DND-41 (cell line): ENCODE measurements at regions not wholly inside any gene's neighbourhood (a gene's known extent, or its start where the extent isn't known, plus 50 kb on each side); places are given as distances from the start of the nearest gene placed in this dataset.

Source experiments
- ATAC-seq: fragments of 200-7000 bp; cut with Tn5 transposase; 3 replicates; pipeline ENCODE4 v1.9.1; 2021; ENCODE audit warnings: low read depth; ENCODE audit not compliant: insufficient read depth
- DNase-seq: peaks from one replicate; pipeline ENCODE4 v3.0.0-alpha.2; 2020
- H2AFZ ChIP-seq: 2 replicates; pipeline ENCODE4 v1.6.0; 2012; ENCODE audit warnings: low read depth, low read length
- H3K27ac ChIP-seq: 2 replicates; pipeline ENCODE4 v1.5.1; 2012; ENCODE audit warnings: low read length, inconsistent platforms
- H3K27me3 ChIP-seq: fragments of 200-600 bp; sonication (generic); 2 replicates; pipeline ENCODE4 v1.6.0; 2012; ENCODE audit warnings: low read length, mild to moderate bottlenecking, inconsistent platforms; ENCODE audit not compliant: insufficient read depth, poor library complexity
- H3K36me3 ChIP-seq: 2 replicates; pipeline ENCODE4 v1.5.1; 2012; ENCODE audit warnings: low read length, inconsistent platforms; ENCODE audit not compliant: insufficient read depth
- H3K4me1 ChIP-seq: 2 replicates; pipeline ENCODE4 v1.5.1; 2012; ENCODE audit warnings: mild to moderate bottlenecking, low read length; ENCODE audit not compliant: insufficient read depth
- H3K4me2 ChIP-seq: 2 replicates; pipeline ENCODE4 v1.6.0; 2012; ENCODE audit warnings: mild to moderate bottlenecking, moderate library complexity, low read length, inconsistent platforms; ENCODE audit not compliant: insufficient read depth
- H3K4me3 ChIP-seq, 2 experiments: fragments of 200-600 bp in 1 of 2; shearing (Covaris generic) in 1 of 2; 2 replicates each; pipeline ENCODE4 v1.5.1; 2012 to 2016; ENCODE audit warnings: inconsistent platforms in 2 of 2, low read length in 2 of 2, mild to moderate bottlenecking in 2 of 2, low read depth in 1 of 2, moderate library complexity in 1 of 2
- H3K79me2 ChIP-seq: 2 replicates; pipeline ENCODE4 v1.6.0; 2012; ENCODE audit warnings: low read length, inconsistent platforms; ENCODE audit not compliant: insufficient read depth
- H3K9ac ChIP-seq: 2 replicates; pipeline ENCODE4 v1.6.0; 2012; ENCODE audit warnings: low read depth, mild to moderate bottlenecking, inconsistent platforms, low read length, moderate library complexity
- H3K9me3 ChIP-seq: 2 replicates; pipeline ENCODE4 v1.5.1; 2012; ENCODE audit warnings: low read length, moderate library complexity, mild to moderate bottlenecking, inconsistent platforms; ENCODE audit not compliant: insufficient read depth, severe bottlenecking
- H4K20me1 ChIP-seq: 2 replicates; pipeline ENCODE4 v1.6.0; 2012; ENCODE audit warnings: low read length; ENCODE audit not compliant: insufficient read depth
- CTCF ChIP-seq: IDR thresholded peaks from 2 replicates; pipeline ENCODE4 v1.5.1; 2012; ENCODE audit warnings: borderline replicate concordance, low read length, moderate library complexity, mild to moderate bottlenecking; ENCODE audit not compliant: poor library complexity, severe bottlenecking; ENCODE audit errors: extremely low read depth
- EZH2 ChIP-seq: IDR thresholded peaks from 3 replicates; pipeline ENCODE4 v1.6.1; 2012; ENCODE audit warnings: borderline replicate concordance, low read depth, mild to moderate bottlenecking, moderate library complexity, low read length, inconsistent platforms; ENCODE audit not compliant: severe bottlenecking

DNA sequence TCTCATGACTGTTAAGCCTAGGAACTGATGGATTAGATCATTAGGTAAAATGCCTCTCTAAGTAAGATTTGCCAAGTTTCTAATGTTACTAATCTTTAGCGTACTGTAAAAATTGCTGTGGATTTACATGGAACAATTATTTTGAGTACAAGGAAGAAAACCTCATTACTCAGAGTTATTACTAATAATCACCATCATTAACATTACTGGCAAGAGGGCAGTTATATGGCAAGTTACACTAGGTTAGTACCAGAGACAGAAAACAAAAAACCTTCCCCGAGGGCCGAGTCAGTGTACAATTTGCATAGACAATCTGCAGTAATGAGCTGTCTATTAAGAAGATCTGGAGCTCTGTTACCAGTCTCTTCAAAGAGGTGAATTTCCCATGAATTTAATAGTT is 775.6 kb downstream of the GATA3 start:
- Histone ChIP-seq H3K9ac (no peak overlapping the region), H3K4me3 (no peak overlapping the region), H2AFZ (no peak overlapping the region), H3K27ac (no peak overlapping the region), H3K4me1 (peaks cover 9% of the 10 kb centered on the region; the same call in 1 of the 2 replicates), H3K79me2 (no peaks in the 10 kb centered on the region), H4K20me1 (no peaks in the 10 kb centered on the region), H3K36me3 (no peaks in the 10 kb centered on the region), H3K4me2 (no peak overlapping the region), H3K27me3 (no peaks in the 10 kb centered on the region), H3K9me3 (no peaks in the 10 kb centered on the region)
- TF ChIP-seq CTCF (no peak), EZH2 (no peak)
- ATAC-seq (no peak), DNase-seq (no peak)

- no peaks in the 10 kb centered on the region for H4K20me1 ChIP-seq
- ATAC-seq (peak; percentile 61; the same call in 2 of the 3 replicates), DNase-seq (no peak)
- H3K27me3 ChIP-seq, result no peaks in the 10 kb centered on the region
- no peaks in the 10 kb centered on the region for H3K79me2 ChIP-seq
- TF ChIP-seq CTCF, result no peak
- TF ChIP-seq EZH2, result no peak
- H3K27ac ChIP-seq, result no peak overlapping the region
- H2AFZ ChIP-seq, result no peak overlapping the region
- no peaks in the 10 kb centered on the region for H3K9me3 ChIP-seq
- no peaks in the 10 kb centered on the region for H3K36me3 ChIP-seq
- peaks cover 9% of the 10 kb centered on the region; the same call in 1 of the 2 replicates for H3K4me1 ChIP-seq
- H3K4me2 ChIP-seq, result no peak overlapping the region
- H3K9ac ChIP-seq, result no peak overlapping the region
- no peak overlapping the region for H3K4me3 ChIP-seq
These were observed 776.4 kb downstream of the GATA3 start for GRCh38 chr10:8830876-8831275.

GRCh38 chr10:8835453-8836167 is 781.1 kb downstream of the GATA3 start:
- no peak overlapping the region for H3K4me2 ChIP-seq
- DNase-seq, result no peak
- H3K27me3 ChIP-seq, result no peaks in the 10 kb centered on the region
- TF ChIP-seq CTCF (no peak), EZH2 (no peak)
- no peaks in the 10 kb centered on the region for H3K79me2 ChIP-seq
- no peak for ATAC-seq
- no peak overlapping the region for H3K9ac ChIP-seq
- H3K27ac ChIP-seq, result no peak overlapping the region
- H3K4me3 ChIP-seq, result no peak overlapping the region
- peaks cover 5% of the 10 kb centered on the region; the same call in 1 of the 2 replicates for H3K4me1 ChIP-seq
- no peaks in the 10 kb centered on the region for H4K20me1 ChIP-seq
- no peak overlapping the region for H2AFZ ChIP-seq
- no peaks in the 10 kb centered on the region for H3K9me3 ChIP-seq
- no peaks in the 10 kb centered on the region for H3K36me3 ChIP-seq

DNA sequence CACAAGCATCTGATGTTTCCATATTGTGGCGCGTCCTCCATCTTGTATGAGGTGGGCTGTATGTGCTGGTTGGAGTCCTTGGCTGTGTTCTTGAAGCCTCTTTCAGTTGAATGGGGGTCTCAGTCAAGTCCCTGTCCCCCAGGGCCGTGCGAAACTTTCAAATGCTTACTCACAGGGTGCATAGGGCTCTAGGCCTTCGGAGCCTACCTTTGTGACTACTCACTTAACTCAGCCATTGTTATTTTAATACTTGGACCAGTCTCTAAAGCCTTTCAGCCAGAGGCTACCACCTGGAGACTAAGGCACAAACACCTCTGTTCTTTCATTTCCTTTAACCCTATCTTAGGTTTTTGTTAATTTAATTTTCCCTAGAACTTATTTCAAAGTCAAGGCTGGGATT is 785.9 kb downstream of the GATA3 start:
- Histone ChIP-seq H3K79me2 (no peaks in the 10 kb centered on the region), H3K9me3 (peaks cover 12% of the 10 kb centered on the region), H3K36me3 (no peaks in the 10 kb centered on the region), H3K4me2 (no peak overlapping the region), H3K27me3 (no peaks in the 10 kb centered on the region), H3K4me1 (no peaks in the 10 kb centered on the region), H2AFZ (no peak overlapping the region), H3K27ac (no peak overlapping the region), H3K9ac (no peak overlapping the region), H4K20me1 (no peaks in the 10 kb centered on the region), H3K4me3 (no peak overlapping the region)
- no peak for ATAC-seq
- DNase-seq, result no peak
- TF ChIP-seq EZH2, result no peak
- no peak for TF ChIP-seq CTCF
